Panc1 (cell line): ENCODE measurements at regions not wholly inside any gene's neighbourhood (a gene's known extent, or its start where the extent isn't known, plus 50 kb on each side); places are given as distances from the start of the nearest gene placed in this dataset.

Source experiments
- ATAC-seq: fragments of 200-7000 bp; cut with Tn5 transposase; 2 replicates; pipeline ENCODE4 v1.9.1; 2020; ENCODE audit warnings: mild to moderate bottlenecking, moderate library complexity
- BruUV-seq: library from RNA; stranded (reverse); fragments of 400-500 nt; replicated peaks from 2 replicates; lab custom pipeline; 2021; lab: Mats Ljungman, UMichigan
- CTCF ChIA-PET: fragments of 300-600 bp; sonication (Branson Sonifier 250); formaldehyde crosslinking; loops from one replicate; lab custom pipeline; 2022; ENCODE audit warnings: antibody characterized with exemption; lab: Charles Lee
- POLR2A ChIA-PET: fragments of 300-600 bp; sonication (Branson Sonifier 250); formaldehyde crosslinking; loops from one replicate; lab custom pipeline; 2022; ENCODE audit warnings: antibody characterized with exemption; lab: Charles Lee
- DNase-seq: peaks from one replicate; pipeline ENCODE4 v3.0.0-alpha.2; 2010; ENCODE audit warnings: low read depth, low spot score
- H3K27ac ChIP-seq: 2 replicates; pipeline ENCODE4 v1.5.1; 2011; ENCODE audit warnings: mild to moderate bottlenecking, low read length, inconsistent platforms
- H3K27me3 ChIP-seq: fragments of 200-500 bp; sonication (Bioruptor generic); 2 replicates; pipeline ENCODE4 v1.6.0; 2014; ENCODE audit warnings: low read length, inconsistent platforms; ENCODE audit not compliant: control insufficient read depth, insufficient read depth
- H3K36me3 ChIP-seq: fragments of 200-500 bp; sonication (Bioruptor generic); 2 replicates; pipeline ENCODE4 v1.5.1; 2014; ENCODE audit warnings: inconsistent platforms, mild to moderate bottlenecking, low read length, moderate library complexity; ENCODE audit not compliant: control insufficient read depth, insufficient read depth
- H3K4me1 ChIP-seq: 2 replicates; pipeline ENCODE4 v1.5.1; 2011; ENCODE audit warnings: inconsistent platforms, mild to moderate bottlenecking, low read length, moderate library complexity; ENCODE audit not compliant: control insufficient read depth, insufficient read depth
- H3K4me3 ChIP-seq, 2 experiments: 2 replicates each; pipeline ENCODE4 v1.5.1; 2011 to 2012; ENCODE audit warnings: low read depth in 2 of 2, low read length in 2 of 2, mild to moderate bottlenecking in 2 of 2, inconsistent platforms in 1 of 2, moderate library complexity in 1 of 2
- H3K9me3 ChIP-seq: fragments of 200-500 bp; sonication (Bioruptor generic); 2 replicates; pipeline ENCODE4 v1.5.1; 2014; ENCODE audit warnings: low read depth, mild to moderate bottlenecking, inconsistent platforms, low read length, moderate library complexity; ENCODE audit not compliant: control insufficient read depth, insufficient read depth
- POLR2AphosphoS5 ChIP-seq: IDR thresholded peaks from 2 replicates; pipeline ENCODE4 v1.6.1; 2012; ENCODE audit warnings: mild to moderate bottlenecking, low read depth, low read length, moderate library complexity
- SIN3A ChIP-seq: IDR thresholded peaks from 2 replicates; pipeline ENCODE4 v1.6.1; 2012; ENCODE audit warnings: low read depth, mild to moderate bottlenecking, low read length, moderate library complexity, borderline replicate concordance; ENCODE audit not compliant: insufficient read depth
- TCF7L2 ChIP-seq: IDR thresholded peaks from 2 replicates; pipeline ENCODE4 v1.6.1; 2011; ENCODE audit warnings: mild to moderate bottlenecking, low read depth, low read length, inconsistent platforms
- in situ Hi-C: cut with HindIII; loops from 2 replicates; pipeline ENCODE4 v1.10.0; 2016; ENCODE audit warnings: low sequenced_read_pairs, low pct_unique_long_range_greater_than_20kb
- intact Hi-C: fragments of 100-400 bp; cut with micrococcal nuclease; formaldehyde crosslinking; loops from one replicate; pipeline ENCODE4 v1.10.0; 2022; ENCODE audit not compliant: unreplicated experiment
- TF ChIP-seq, protein P1 (sequence below), 2 experiments: IDR thresholded peaks; 2 replicates each; pipeline ENCODE4 v1.6.1; 2011 to 2012; ENCODE audit warnings: low read depth in 2 of 2, control low read depth in 1 of 2, low read length in 1 of 2, mild to moderate bottlenecking in 1 of 2, moderate library complexity in 1 of 2; ENCODE audit not compliant: insufficient read depth in 1 of 2
- TF ChIP-seq, protein P2 (sequence below): fragments of 450-650 bp; IDR thresholded peaks from 2 replicates; pipeline ENCODE4 v1.5.1; 2017; ENCODE audit warnings: mild to moderate bottlenecking

DNA sequence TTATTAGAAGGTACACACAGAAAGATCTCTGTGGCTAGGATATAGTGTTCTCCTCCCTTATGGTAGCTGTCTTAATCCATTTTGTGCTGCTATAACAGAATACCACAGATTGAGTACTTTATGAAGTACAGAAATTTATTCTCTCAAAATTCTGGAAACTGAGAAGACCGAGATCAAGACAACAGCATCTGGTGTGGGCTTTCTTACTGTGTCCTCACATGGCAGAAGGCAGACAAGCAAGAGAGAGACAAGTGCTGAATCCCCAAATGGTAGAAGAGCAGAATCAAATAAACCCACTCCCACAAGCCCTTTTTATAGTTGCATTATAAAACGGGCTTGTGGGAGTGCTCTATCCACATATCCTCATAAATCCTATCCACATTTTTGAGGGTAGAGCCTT, 373.1 kb downstream of the GABRG1 start:
- BruUV-seq, result no TSS peak

GRCh38 chr4:45745741-45746140, 378.1 kb downstream of the GABRG1 start:
- intact Hi-C loops, result no loop called here

More for the DNA sequence above, 373.1 kb downstream of the GABRG1 start:
- ChIA-PET POLR2A (no interaction called here), CTCF (interaction anchor here (0.7 kb wide), 1 partner anchor 20 kb away, joined by 3 read pairs; no protein-coding TSS in a partner anchor)
- H3K9me3 ChIP-seq, result no peaks in the 10 kb centered on the region
- no peaks in the 10 kb centered on the region for H3K27me3 ChIP-seq
- no peak for DNase-seq
- in situ Hi-C loops, result no loop called here
- H3K4me1 ChIP-seq, result no peaks in the 10 kb centered on the region
- H3K27ac ChIP-seq, result no peak overlapping the region
- TF ChIP-seq POLR2AphosphoS5 (no peak), SIN3A (no peak), TCF7L2 (no peak)
- TF ChIP-seq, protein P1, sequence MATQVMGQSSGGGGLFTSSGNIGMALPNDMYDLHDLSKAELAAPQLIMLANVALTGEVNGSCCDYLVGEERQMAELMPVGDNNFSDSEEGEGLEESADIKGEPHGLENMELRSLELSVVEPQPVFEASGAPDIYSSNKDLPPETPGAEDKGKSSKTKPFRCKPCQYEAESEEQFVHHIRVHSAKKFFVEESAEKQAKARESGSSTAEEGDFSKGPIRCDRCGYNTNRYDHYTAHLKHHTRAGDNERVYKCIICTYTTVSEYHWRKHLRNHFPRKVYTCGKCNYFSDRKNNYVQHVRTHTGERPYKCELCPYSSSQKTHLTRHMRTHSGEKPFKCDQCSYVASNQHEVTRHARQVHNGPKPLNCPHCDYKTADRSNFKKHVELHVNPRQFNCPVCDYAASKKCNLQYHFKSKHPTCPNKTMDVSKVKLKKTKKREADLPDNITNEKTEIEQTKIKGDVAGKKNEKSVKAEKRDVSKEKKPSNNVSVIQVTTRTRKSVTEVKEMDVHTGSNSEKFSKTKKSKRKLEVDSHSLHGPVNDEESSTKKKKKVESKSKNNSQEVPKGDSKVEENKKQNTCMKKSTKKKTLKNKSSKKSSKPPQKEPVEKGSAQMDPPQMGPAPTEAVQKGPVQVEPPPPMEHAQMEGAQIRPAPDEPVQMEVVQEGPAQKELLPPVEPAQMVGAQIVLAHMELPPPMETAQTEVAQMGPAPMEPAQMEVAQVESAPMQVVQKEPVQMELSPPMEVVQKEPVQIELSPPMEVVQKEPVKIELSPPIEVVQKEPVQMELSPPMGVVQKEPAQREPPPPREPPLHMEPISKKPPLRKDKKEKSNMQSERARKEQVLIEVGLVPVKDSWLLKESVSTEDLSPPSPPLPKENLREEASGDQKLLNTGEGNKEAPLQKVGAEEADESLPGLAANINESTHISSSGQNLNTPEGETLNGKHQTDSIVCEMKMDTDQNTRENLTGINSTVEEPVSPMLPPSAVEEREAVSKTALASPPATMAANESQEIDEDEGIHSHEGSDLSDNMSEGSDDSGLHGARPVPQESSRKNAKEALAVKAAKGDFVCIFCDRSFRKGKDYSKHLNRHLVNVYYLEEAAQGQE (IDR thresholded peaks at IDR 0.05; ENCODE audit: insufficient read depth in 1 of 2, low read depth in 2 of 2, low read length in 1 of 2), result no peak
- TF ChIP-seq, protein P2, sequence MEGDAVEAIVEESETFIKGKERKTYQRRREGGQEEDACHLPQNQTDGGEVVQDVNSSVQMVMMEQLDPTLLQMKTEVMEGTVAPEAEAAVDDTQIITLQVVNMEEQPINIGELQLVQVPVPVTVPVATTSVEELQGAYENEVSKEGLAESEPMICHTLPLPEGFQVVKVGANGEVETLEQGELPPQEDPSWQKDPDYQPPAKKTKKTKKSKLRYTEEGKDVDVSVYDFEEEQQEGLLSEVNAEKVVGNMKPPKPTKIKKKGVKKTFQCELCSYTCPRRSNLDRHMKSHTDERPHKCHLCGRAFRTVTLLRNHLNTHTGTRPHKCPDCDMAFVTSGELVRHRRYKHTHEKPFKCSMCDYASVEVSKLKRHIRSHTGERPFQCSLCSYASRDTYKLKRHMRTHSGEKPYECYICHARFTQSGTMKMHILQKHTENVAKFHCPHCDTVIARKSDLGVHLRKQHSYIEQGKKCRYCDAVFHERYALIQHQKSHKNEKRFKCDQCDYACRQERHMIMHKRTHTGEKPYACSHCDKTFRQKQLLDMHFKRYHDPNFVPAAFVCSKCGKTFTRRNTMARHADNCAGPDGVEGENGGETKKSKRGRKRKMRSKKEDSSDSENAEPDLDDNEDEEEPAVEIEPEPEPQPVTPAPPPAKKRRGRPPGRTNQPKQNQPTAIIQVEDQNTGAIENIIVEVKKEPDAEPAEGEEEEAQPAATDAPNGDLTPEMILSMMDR, result no peak
- ATAC-seq, result no peak
- no peak overlapping the region for H3K4me3 ChIP-seq
- no peaks in the 10 kb centered on the region for H3K36me3 ChIP-seq
- intact Hi-C loops, result no loop called here

More at GRCh38 chr4:45745741-45746140, 378.1 kb downstream of the GABRG1 start:
- no TSS peak for BruUV-seq
- TF ChIP-seq, protein P1 (IDR thresholded peaks at IDR 0.05; ENCODE audit: insufficient read depth in 1 of 2, low read depth in 2 of 2, low read length in 1 of 2), result no peak
- no peak for TF ChIP-seq TCF7L2
- TF ChIP-seq POLR2AphosphoS5, result no peak
- TF ChIP-seq, protein P2, result no peak
- no peak for TF ChIP-seq SIN3A
- CTCF ChIA-PET, result no interaction called here
- POLR2A ChIA-PET, result no interaction called here
- DNase-seq (no peak), ATAC-seq (no peak)
- H3K9me3 ChIP-seq, result no peaks in the 10 kb centered on the region
- no peaks in the 10 kb centered on the region for H3K27me3 ChIP-seq
- no peaks in the 10 kb centered on the region for H3K36me3 ChIP-seq
- H3K27ac ChIP-seq, result no peak overlapping the region
- no peak overlapping the region for H3K4me3 ChIP-seq
- in situ Hi-C loops, result no loop called here
- H3K4me1 ChIP-seq, result no peaks in the 10 kb centered on the region
